LNCaP clone FGC (cell line): ENCODE measurements at regions not wholly inside any gene's neighbourhood (a gene's known extent, or its start where the extent isn't known, plus 50 kb on each side); places are given as distances from the start of the nearest gene placed in this dataset.
"Not testable (repeated sequence)": the region's sequence is repeated elsewhere in the genome, so short reads cannot be mapped to it uniquely, and the experiment has no call there.

Source experiments
- DNase-seq: peaks from one replicate; pipeline ENCODE4 v3.0.0-alpha.2; 2011; ENCODE audit warnings: low read depth
- H3K4me3 ChIP-seq: 2 replicates; pipeline ENCODE4 v1.5.1; 2011; ENCODE audit warnings: mild to moderate bottlenecking, low read depth, low read length, control low read depth
- TF ChIP-seq, protein P1 (sequence below): IDR thresholded peaks from 2 replicates; pipeline ENCODE4 v1.5.1; 2012; ENCODE audit warnings: mild to moderate bottlenecking; ENCODE audit not compliant: control insufficient read depth, insufficient read depth; ENCODE audit errors: extremely low read depth

GRCh38 chr5:117604845-117605244 is 1030.2 kb upstream of the SEMA6A start:
- no peak for DNase-seq
- TF ChIP-seq, protein P1, sequence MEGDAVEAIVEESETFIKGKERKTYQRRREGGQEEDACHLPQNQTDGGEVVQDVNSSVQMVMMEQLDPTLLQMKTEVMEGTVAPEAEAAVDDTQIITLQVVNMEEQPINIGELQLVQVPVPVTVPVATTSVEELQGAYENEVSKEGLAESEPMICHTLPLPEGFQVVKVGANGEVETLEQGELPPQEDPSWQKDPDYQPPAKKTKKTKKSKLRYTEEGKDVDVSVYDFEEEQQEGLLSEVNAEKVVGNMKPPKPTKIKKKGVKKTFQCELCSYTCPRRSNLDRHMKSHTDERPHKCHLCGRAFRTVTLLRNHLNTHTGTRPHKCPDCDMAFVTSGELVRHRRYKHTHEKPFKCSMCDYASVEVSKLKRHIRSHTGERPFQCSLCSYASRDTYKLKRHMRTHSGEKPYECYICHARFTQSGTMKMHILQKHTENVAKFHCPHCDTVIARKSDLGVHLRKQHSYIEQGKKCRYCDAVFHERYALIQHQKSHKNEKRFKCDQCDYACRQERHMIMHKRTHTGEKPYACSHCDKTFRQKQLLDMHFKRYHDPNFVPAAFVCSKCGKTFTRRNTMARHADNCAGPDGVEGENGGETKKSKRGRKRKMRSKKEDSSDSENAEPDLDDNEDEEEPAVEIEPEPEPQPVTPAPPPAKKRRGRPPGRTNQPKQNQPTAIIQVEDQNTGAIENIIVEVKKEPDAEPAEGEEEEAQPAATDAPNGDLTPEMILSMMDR, result no peak
- no peak overlapping the region for H3K4me3 ChIP-seq

- not testable (repeated sequence) for DNase-seq, H3K4me3 ChIP-seq
These were observed 1025.2 kb upstream of the SEMA6A start for GRCh38 chr5:117599811-117600210.

DNA sequence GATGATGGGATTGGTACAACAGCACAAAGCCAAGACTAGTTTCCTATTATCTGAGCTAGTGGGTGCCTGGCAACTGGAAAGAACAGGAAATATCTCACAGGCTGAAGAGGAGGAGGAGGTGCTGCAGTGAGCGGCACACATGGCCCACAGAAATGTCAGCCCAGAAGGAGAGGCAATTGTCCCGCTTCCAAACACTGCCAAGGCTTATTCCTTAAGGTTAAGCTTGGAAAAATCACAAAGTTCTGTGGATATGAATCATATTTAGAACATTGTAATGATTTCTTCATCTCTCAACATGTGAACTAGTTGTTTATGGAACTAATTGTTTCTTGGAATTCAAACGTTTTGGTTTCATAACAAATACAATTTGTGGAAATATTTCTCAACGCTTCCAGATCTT is 1019.5 kb upstream of the SEMA6A start:
- no peak overlapping the region for H3K4me3 ChIP-seq
- TF ChIP-seq, protein P1, result no peak
- no peak for DNase-seq

DNA sequence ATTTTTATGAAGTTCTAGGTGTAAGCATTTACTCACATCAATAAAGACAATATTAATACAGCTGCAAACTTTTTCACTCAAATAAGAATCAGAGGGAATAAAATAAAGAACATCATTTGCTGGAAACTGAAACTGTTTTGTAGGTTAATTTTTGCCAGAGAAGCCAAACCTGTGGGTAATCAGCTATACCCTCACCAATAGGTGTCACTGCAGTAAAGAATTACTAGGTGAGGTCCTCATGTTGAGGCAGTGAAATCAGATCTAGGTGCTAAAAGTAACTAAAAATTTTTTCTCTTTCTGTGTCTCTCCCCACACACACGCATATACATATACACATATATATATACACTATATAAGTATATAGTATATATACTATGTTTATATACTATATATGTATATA is 1016.3 kb upstream of the SEMA6A start:
- no peak for DNase-seq
- H3K4me3 ChIP-seq, result no peak overlapping the region
- TF ChIP-seq, protein P1, result peak; percentile 79

GRCh38 chr5:117588611-117589010 is 1014.0 kb upstream of the SEMA6A start:
- TF ChIP-seq, protein P1, result no peak
- DNase-seq, result no peak
- no peak overlapping the region for H3K4me3 ChIP-seq

DNA sequence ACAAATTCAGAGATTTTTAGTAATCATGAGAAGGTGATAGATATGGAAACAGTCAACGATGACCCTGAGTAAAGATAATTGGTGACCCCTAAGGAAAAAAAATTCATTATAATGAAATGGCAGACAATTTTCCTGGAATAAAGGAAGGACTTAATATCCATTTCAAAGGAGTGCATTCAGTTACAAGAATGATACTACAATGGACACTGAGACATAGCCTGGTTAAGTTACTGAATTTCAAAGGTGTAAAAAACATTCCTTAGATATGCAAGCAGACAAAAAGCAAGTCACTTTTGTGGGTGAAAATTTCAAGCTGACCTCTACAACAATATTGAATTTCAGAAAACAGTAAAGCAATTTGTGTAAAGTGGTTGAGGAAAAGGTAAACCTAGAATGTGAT is 1012.5 kb upstream of the SEMA6A start:
- DNase-seq, result no peak
- TF ChIP-seq, protein P1, result no peak
- H3K4me3 ChIP-seq, result no peak overlapping the region

- no peak for DNase-seq
- no peak overlapping the region for H3K4me3 ChIP-seq
- TF ChIP-seq, protein P1, result no peak
These were observed 994.0 kb upstream of the SEMA6A start for GRCh38 chr5:117568622-117569021.
